Smooth muscle cell (in vitro differentiated cells): ENCODE measurements at regions not wholly inside any gene's neighbourhood (a gene's known extent, or its start where the extent isn't known, plus 50 kb on each side); places are given as distances from the start of the nearest gene placed in this dataset.
"Not testable (repeated sequence)": the region's sequence is repeated elsewhere in the genome, so short reads cannot be mapped to it uniquely, and the experiment has no call there.

Experiments
- DNase-seq: peaks from one replicate; lab custom pipeline; 2025; ENCODE audit not compliant: unreplicated experiment; lab: John Stamatoyannopoulos, UW
- H2AFZ ChIP-seq: fragments of 200-600 bp; sonication (generic); 2 replicates; pipeline ENCODE4 v1.6.0; 2016; ENCODE audit warnings: antibody characterized with exemption, low read depth, mild to moderate bottlenecking
- H3F3A ChIP-seq: fragments of 200-600 bp; sonication (generic); 2 replicates; pipeline ENCODE4 v1.6.0; 2017; ENCODE audit warnings: antibody characterized with exemption, low read depth
- H3K27ac ChIP-seq: fragments of 200-600 bp; sonication (generic); 2 replicates; pipeline ENCODE4 v1.5.1; 2016; ENCODE audit warnings: low read depth, mild to moderate bottlenecking
- H3K27me3 ChIP-seq: fragments of 200-600 bp; sonication (generic); 2 replicates; pipeline ENCODE4 v1.6.1; 2016; ENCODE audit warnings: low read depth, mild to moderate bottlenecking
- H3K36me3 ChIP-seq: fragments of 200-600 bp; sonication (generic); 2 replicates; pipeline ENCODE4 v1.5.1; 2016; ENCODE audit warnings: low read depth
- H3K4me1 ChIP-seq: fragments of 200-600 bp; sonication (generic); 2 replicates; pipeline ENCODE4 v1.5.1; 2016; ENCODE audit warnings: low read depth
- H3K4me2 ChIP-seq: fragments of 200-600 bp; sonication (generic); 2 replicates; pipeline ENCODE4 v1.6.0; 2016; ENCODE audit warnings: mild to moderate bottlenecking
- H3K4me3 ChIP-seq: fragments of 200-600 bp; sonication (generic); 2 replicates; pipeline ENCODE4 v1.5.1; 2016; ENCODE audit warnings: mild to moderate bottlenecking
- H3K79me2 ChIP-seq: fragments of 200-600 bp; sonication (generic); 2 replicates; pipeline ENCODE4 v1.6.0; 2016; ENCODE audit warnings: low read depth, mild to moderate bottlenecking
- H3K9ac ChIP-seq: fragments of 200-600 bp; sonication (generic); 2 replicates; pipeline ENCODE4 v1.6.0; 2016; ENCODE audit warnings: low read depth
- H3K9me3 ChIP-seq: fragments of 200-600 bp; sonication (generic); replicated peaks from 2 replicates; pipeline ENCODE4 v1.5.1; 2016; ENCODE audit warnings: low read depth
- H4K20me1 ChIP-seq: fragments of 200-600 bp; sonication (generic); 2 replicates; pipeline ENCODE4 v1.6.0; 2016; ENCODE audit warnings: low read depth
- WGBS: methylation state at CpG from one replicate; pipeline ENCODE4 v1.1.7; 2016; ENCODE audit warnings: low lambda C conversion rate; 5-methylcytosine and 5-hydroxymethylcytosine counted together
- TF ChIP-seq, protein P1 (sequence below): fragments of 200-600 bp; sonication (generic); IDR thresholded peaks from 2 replicates; pipeline ENCODE4 v1.5.1; 2017; ENCODE audit warnings: borderline replicate concordance, mild to moderate bottlenecking, antibody characterized with exemption; ENCODE audit not compliant: insufficient read depth, poor library complexity, severe bottlenecking

DNA sequence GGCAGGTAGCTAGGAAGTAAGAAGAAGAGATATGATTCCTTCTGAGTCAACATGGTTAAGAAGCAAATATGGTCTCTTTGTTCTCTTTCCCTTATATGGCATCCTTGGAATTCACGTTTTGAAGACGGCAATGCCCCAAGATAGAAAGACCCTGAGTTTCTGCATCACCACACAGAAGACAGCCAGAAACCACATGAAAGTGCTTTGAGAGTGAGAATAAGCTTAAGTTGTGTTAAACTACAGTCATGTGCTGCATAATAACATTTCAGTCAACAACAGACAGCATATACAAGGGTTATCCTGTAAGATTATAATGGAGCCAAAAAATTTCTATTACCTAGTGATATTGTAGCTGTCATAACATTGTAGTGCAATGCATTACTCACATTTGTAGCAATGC lies 89.9 kb upstream of the STEAP1 start:
- H3K79me2 ChIP-seq = no peaks in the 10 kb centered on the region
- H3K4me3 ChIP-seq = no peak overlapping the region
- no peak overlapping the region for H2AFZ ChIP-seq
- DNase-seq = no peak
- no peaks in the 10 kb centered on the region for H3K9me3 ChIP-seq
- H3K27me3 ChIP-seq = no peaks in the 10 kb centered on the region
- H3K36me3 ChIP-seq = no peaks in the 10 kb centered on the region
- H3K9ac ChIP-seq = no peak overlapping the region
- TF ChIP-seq, protein P1, sequence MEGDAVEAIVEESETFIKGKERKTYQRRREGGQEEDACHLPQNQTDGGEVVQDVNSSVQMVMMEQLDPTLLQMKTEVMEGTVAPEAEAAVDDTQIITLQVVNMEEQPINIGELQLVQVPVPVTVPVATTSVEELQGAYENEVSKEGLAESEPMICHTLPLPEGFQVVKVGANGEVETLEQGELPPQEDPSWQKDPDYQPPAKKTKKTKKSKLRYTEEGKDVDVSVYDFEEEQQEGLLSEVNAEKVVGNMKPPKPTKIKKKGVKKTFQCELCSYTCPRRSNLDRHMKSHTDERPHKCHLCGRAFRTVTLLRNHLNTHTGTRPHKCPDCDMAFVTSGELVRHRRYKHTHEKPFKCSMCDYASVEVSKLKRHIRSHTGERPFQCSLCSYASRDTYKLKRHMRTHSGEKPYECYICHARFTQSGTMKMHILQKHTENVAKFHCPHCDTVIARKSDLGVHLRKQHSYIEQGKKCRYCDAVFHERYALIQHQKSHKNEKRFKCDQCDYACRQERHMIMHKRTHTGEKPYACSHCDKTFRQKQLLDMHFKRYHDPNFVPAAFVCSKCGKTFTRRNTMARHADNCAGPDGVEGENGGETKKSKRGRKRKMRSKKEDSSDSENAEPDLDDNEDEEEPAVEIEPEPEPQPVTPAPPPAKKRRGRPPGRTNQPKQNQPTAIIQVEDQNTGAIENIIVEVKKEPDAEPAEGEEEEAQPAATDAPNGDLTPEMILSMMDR = no peak
- H4K20me1 ChIP-seq = no peaks in the 10 kb centered on the region
- WGBS = 69% methylated on average over 2 of the region's 2 CpGs
- no peak overlapping the region for H3K27ac ChIP-seq
- H3K4me1 ChIP-seq = no peaks in the 10 kb centered on the region
- no peaks in the 10 kb centered on the region for H3F3A ChIP-seq
- H3K4me2 ChIP-seq = no peak overlapping the region

DNA sequence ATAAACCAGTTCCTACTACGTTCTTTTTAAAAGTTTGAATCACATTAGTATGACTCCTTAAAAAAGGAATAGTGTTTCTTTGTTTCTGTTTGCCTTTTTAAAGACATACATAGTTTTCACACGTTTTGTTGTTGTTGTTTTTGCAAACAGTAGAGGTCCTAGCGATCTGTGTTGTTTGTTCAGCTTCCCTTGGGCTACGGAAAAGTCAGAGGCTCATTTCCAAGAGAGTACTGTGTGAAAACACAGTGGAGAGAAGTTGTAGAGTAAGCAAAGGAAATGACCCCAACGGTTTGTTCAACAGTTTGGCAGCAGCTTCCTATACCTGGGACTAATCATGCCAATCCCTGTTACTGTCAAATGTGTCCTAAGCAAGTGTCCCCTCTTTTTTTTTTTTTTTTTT lies 87.1 kb upstream of the STEAP1 start:
- H3K27ac ChIP-seq = no peak overlapping the region
- no peak overlapping the region for H3K4me3 ChIP-seq
- H2AFZ ChIP-seq = no peak overlapping the region
- no peak overlapping the region for H3K9ac ChIP-seq
- no peaks in the 10 kb centered on the region for H3K79me2 ChIP-seq
- H3K9me3 ChIP-seq = no peaks in the 10 kb centered on the region
- H3K36me3 ChIP-seq = no peaks in the 10 kb centered on the region
- TF ChIP-seq, protein P1 = no peak
- no peaks in the 10 kb centered on the region for H3K27me3 ChIP-seq
- no peaks in the 10 kb centered on the region for H3F3A ChIP-seq
- no peak for DNase-seq
- 43% methylated on average over 5 of the region's 5 CpGs for WGBS
- no peaks in the 10 kb centered on the region for H3K4me1 ChIP-seq
- H4K20me1 ChIP-seq = no peaks in the 10 kb centered on the region
- no peak overlapping the region for H3K4me2 ChIP-seq

DNA sequence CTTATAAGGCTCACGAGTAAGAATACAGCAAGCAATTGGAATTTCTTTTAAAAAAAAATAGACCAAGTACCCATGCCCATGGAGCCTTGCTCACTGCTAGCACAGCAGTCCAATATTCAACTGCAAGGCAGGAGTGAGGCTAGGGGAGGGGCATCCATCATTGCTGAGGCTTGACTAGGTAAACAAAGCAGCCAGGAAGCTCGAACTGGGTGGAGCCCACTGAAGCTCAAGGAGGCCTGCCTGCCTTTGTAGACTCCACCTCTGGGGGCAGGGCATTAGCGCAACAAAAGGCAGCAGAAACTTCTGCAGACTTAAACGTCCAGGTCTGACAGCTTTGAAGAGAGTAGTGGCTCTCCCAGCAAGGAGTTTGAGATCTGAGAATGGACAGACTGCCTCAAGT lies 84.0 kb upstream of the STEAP1 start:
- not testable (repeated sequence) for H3K36me3 ChIP-seq, H4K20me1 ChIP-seq, DNase-seq, H3K9me3 ChIP-seq, H3K9ac ChIP-seq, H2AFZ ChIP-seq, H3K27ac ChIP-seq, H3K27me3 ChIP-seq, H3K4me1 ChIP-seq, H3F3A ChIP-seq, H3K4me2 ChIP-seq, H3K79me2 ChIP-seq, H3K4me3 ChIP-seq
- 69% methylated on average over 4 of the region's 4 CpGs for WGBS

DNA sequence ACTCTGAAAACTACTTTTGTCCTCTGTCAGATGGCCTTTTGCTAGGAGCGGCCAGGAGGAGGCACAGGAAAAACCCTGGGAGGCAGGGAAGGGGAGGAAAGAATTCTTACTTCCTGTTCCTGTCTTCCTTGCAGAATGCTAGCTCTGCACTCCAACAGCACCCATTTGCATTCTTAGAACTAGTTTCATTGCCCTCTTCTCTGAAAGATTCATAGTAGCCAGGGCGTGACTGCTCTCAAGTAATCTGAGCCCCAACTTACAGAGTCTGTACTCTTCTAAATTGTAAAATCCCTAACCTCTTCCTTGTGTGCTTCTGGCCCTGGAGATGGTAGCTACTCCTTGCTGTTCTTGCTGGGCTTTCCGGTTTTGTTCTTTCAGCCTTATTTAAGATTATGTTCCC lies 75.3 kb upstream of the STEAP1 start:
- TF ChIP-seq, protein P1 = no peak
- H3K79me2 ChIP-seq = no peaks in the 10 kb centered on the region
- no peak overlapping the region for H3K4me3 ChIP-seq
- H3K36me3 ChIP-seq = no peaks in the 10 kb centered on the region
- H3K9ac ChIP-seq = no peak overlapping the region
- H3K4me2 ChIP-seq = no peak overlapping the region
- no peaks in the 10 kb centered on the region for H3K27me3 ChIP-seq
- no peaks in the 10 kb centered on the region for H3K9me3 ChIP-seq
- peak overlapping the region; percentile 21 for H2AFZ ChIP-seq
- 78% methylated on average over 3 of the region's 3 CpGs for WGBS
- no peaks in the 10 kb centered on the region for H3K4me1 ChIP-seq
- no peaks in the 10 kb centered on the region for H4K20me1 ChIP-seq
- no peaks in the 10 kb centered on the region for H3F3A ChIP-seq
- no peak for DNase-seq
- no peak overlapping the region for H3K27ac ChIP-seq
